ENCODE measurements at regions not wholly inside any gene's neighbourhood (a gene's known extent, or its start where the extent isn't known, plus 50 kb on each side); places are given as distances from the start of the nearest gene placed in this dataset.

DNA sequence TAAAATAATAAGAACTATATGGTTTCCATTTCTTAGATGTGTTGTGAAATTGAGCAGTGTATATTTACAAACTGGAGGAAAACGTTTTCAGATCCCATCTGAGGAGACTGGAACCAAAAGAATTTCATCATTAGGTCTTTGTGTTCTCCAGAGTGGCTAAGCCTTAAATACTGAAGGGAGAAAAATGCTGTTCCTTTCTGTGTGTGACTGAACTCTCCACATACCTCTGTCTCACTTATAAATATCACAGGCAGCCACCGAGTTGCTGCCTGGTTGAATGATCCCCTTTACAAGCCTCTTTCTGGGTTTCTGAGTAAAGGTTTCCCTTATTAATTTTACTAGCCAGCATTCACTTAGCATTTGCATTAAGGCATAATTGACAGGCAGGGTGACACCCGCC is 913.9 kb upstream of the NR2F2 start:
- TF ChIP-seq ISL1 (CRISPR knock-in tag; IDR thresholded peaks at IDR 0.05) (no peak), ZNF565 (CRISPR knock-in tag; conservative IDR thresholded peaks at IDR 0.05; ENCODE audit: low read depth) (no peak), ZFP30 (CRISPR knock-in tag; IDR thresholded peaks at IDR 0.05) (no peak), RARB (CRISPR knock-in tag; IDR thresholded peaks at IDR 0.05) (no peak)
- TF ChIP-seq, protein P1, sequence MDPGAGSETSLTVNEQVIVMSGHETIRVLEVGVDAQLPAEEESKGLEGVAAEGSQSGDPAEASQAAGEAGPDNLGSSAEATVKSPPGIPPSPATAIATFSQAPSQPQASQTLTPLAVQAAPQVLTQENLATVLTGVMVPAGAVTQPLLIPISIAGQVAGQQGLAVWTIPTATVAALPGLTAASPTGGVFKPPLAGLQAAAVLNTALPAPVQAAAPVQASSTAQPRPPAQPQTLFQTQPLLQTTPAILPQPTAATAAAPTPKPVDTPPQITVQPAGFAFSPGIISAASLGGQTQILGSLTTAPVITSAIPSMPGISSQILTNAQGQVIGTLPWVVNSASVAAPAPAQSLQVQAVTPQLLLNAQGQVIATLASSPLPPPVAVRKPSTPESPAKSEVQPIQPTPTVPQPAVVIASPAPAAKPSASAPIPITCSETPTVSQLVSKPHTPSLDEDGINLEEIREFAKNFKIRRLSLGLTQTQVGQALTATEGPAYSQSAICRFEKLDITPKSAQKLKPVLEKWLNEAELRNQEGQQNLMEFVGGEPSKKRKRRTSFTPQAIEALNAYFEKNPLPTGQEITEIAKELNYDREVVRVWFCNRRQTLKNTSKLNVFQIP (CRISPR knock-in tag; IDR thresholded peaks at IDR 0.05; ENCODE audit: borderline replicate concordance, low read depth), result no peak

Data from SK-N-SH treated with all-trans-retinoic acid at 6 μM for 48 hours (cell line).